GM12873 (cell line): ENCODE measurements at regions not wholly inside any gene's neighbourhood (a gene's known extent, or its start where the extent isn't known, plus 50 kb on each side); places are given as distances from the start of the nearest gene placed in this dataset.

ENCODE experiments used
- TF ChIP-seq, protein P1 (sequence below): IDR thresholded peaks from 2 replicates; pipeline ENCODE4 v1.5.1; 2012; ENCODE audit warnings: low read depth, mild to moderate bottlenecking, moderate library complexity, low read length, control low read depth; ENCODE audit not compliant: insufficient read depth; ENCODE audit errors: missing control alignments

DNA sequence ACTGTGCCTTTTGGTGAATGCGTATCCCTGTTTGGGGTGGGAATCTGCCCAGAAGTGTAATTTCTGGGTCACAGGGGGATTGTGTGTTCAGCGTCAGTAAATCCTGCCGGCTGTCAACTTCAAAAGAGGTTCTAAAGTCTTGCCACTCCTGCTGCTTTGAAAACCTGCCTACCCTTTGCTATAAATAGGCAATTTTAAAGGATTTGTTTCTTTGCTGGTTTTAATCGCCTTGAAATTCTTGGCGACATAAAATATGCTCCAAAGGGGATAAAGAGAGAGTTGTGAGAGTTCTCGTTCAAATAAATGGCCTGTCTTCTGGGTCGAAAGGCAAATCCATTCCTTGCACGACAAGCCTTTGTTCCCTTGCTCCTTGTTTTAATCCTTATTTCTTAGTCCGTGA lies 143.4 kb downstream of the IRF8 start:
- TF ChIP-seq, protein P1, sequence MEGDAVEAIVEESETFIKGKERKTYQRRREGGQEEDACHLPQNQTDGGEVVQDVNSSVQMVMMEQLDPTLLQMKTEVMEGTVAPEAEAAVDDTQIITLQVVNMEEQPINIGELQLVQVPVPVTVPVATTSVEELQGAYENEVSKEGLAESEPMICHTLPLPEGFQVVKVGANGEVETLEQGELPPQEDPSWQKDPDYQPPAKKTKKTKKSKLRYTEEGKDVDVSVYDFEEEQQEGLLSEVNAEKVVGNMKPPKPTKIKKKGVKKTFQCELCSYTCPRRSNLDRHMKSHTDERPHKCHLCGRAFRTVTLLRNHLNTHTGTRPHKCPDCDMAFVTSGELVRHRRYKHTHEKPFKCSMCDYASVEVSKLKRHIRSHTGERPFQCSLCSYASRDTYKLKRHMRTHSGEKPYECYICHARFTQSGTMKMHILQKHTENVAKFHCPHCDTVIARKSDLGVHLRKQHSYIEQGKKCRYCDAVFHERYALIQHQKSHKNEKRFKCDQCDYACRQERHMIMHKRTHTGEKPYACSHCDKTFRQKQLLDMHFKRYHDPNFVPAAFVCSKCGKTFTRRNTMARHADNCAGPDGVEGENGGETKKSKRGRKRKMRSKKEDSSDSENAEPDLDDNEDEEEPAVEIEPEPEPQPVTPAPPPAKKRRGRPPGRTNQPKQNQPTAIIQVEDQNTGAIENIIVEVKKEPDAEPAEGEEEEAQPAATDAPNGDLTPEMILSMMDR = no peak

DNA sequence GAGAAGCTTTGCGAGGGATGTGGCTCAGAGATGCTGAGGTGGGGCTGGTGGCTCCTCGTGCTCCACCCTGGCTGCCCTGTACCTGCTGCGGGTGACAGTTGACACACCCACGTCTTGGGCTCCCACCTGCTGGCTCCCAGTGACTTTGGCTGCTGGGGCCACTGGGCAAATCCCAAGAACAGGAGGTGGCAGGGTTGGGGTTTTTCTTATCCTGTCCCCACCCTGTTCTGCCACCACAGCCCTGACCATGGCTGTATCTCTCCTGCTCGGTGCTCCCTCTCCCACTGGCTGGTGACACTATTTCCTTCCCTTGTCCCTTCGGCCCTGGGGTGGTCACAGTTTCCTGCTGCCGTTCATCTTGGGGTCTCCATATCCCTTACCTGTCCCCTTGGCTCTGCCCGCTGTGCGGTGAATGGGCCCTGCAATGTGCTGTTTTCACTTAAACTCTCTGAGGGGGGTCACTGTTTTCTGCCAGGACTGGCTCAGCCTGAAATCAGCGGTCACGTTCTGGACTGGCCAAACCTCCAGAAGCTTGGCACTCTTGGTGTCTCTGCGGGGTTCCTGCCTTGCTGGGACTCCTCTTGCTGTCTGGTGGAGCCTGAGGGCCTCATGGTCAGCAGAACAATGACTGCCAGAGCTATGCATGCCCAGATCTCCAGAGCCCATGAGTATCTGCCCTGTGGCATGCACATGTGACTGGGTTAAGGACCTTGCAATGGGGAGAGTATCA lies 144.2 kb downstream of the IRF8 start:
- TF ChIP-seq, protein P1 = no peak

DNA sequence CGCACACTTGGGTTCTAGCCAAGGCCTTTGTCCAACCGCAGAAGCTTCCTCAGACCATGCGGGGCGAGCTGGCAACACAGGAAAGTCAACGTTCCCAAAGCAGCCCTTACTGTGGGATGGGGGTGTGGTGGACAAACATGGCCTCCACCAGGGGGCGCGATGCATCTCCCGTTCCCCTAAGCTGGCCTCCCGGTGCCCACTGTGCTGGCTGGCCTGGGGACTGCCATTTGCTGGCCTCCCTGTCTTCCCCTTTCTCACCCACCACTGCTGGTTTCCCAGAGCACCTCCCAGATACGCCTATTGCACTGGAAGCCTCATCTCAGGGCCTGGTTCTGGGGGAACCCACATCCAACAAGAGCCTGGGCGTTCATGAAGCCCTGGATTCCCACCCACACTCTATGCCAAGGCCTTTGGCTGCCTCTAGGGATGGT lies 145.3 kb downstream of the IRF8 start:
- TF ChIP-seq, protein P1 = peak; percentile 81

DNA sequence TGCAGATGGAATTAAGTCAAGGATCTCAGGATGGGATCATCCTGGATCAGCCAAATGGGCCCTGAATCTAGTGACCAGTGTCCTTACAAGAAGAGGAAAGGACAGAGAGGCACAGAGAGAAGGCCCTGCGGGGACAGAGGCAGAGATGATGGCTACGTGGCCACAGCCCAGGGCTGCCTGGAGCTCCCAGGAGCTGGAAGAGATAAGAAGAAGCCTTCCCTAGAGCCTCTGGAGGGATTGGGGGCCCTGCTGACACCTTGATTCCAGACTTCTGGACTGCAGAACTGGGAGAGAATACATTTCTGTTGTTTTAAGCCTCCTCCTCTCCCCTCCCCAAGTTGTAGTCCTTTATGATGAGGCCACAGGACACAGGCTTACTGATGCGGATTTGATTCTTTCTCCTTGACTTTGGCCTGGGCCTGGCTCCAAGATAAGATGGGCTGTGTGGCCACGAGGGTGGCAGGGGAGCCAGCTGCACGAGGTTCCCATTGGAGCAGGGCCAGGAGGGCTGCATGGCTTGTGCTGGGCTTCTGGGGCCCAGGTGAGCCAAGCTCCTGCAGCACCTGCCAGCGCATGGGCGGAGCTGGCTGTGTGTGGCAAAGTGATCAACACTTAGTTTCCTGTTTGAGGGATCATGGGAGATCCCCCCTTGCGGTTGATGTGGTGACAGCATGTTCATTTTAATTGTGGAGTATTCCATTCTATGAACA lies 146.1 kb downstream of the IRF8 start:
- TF ChIP-seq, protein P1 = no peak

DNA sequence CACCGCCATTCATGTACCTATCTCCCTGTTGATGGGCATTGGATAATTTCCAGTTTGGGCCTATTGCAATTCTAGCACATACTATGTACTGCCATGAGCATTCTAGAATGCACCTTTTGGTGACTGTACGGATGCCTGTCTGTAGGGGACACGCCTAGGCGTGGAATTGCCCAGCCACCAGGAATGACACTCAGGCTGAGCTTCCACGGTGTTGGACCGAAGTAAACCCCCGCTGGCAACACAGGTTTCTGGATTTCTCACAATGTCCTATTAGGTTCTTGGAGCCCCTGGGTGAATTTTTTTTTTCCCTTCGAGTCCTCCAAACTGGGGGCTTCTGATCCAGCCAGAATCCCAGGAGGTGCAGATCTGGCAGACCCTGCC lies 146.6 kb downstream of the IRF8 start:
- TF ChIP-seq, protein P1 = no peak

DNA sequence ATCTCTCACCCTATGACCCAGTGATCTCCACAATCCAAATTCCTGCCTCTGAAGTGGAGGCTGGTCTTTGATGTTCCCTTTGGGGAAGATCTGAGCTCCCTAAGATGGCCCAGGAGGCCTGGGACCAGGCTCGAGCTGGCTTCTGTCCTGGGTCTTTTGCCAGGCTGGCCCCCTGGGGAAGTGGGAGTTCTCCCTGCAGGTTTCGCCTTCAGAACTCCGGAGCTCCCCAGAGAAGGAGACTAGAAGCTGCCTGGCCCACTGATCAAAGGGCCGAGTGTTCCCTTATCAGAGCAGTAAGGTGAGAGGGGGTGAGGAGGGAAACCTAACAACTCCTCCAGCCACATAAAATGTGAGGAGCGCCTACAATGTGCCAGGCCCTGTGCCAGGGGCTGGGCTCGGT lies 147.1 kb downstream of the IRF8 start:
- TF ChIP-seq, protein P1 = no peak

DNA sequence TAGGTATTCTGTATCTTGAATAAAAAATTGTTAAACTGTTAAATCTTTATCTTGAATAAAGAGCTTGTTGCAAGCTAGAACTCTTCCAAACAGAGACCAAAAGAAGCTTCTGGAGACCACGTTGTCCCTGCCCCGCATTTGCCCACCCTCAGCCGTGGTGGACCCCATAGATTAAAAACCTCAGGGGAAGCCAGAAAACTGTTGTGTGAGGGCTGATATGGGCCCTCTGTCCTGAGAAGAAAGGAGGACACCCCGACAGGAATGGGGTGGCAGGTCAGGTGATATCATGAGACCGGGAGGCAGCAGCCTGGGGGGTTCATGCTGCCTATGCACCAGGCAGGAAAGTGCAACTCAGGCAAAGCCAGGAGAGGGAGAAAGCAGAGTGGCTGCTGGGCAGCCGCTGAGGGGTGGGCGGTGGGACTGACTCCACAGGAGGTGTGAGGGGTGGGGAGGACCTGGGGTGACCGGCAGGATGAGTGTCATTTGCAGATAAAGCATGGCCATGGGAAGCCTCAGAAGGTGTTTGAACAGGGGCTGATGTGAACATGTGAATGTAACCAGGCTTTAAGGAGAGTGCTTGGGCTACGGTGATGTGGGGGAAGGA lies 147.8 kb downstream of the IRF8 start:
- TF ChIP-seq, protein P1 = no peak
